ENCODE measurements at regions not wholly inside any gene's neighbourhood (a gene's known extent, or its start where the extent isn't known, plus 50 kb on each side); places are given as distances from the start of the nearest gene placed in this dataset.

GRCh38 chr1:98490099-98490498, 171.4 kb upstream of the SNX7 start:
- TF ChIP-seq EZH2phosphoT487 (IDR thresholded peaks at IDR 0.05; ENCODE audit: insufficient read depth, low read depth): no peak
- no peak for TF ChIP-seq EZH2 (IDR thresholded peaks at IDR 0.05; ENCODE audit: insufficient read depth, poor library complexity, severe bottlenecking)
